GM21529 (cell line): ENCODE measurements at regions not wholly inside any gene's neighbourhood (a gene's known extent, or its start where the extent isn't known, plus 50 kb on each side); places are given as distances from the start of the nearest gene placed in this dataset.

Experiments
- ATAC-seq: cut with Tn5 transposase; IDR thresholded peaks from one replicate; pipeline ENCODE4 v1.9.1; 2021; ENCODE audit not compliant: unreplicated experiment

GRCh38 chr5:4855880-4856279 is 284.2 kb upstream of the ADAMTS16 start:
- ATAC-seq, result no peak

- no peak for ATAC-seq
Measured at GRCh38 chr5:4857761-4858160, 282.4 kb upstream of the ADAMTS16 start.

GRCh38 chr5:4859500-4860235 is 280.5 kb upstream of the ADAMTS16 start:
- ATAC-seq, result no peak

- no peak for ATAC-seq
Measured at GRCh38 chr5:4860631-4861030, 279.5 kb upstream of the ADAMTS16 start.

GRCh38 chr5:4862500-4862899 is 277.6 kb upstream of the ADAMTS16 start:
- no peak for ATAC-seq

GRCh38 chr5:4866131-4866659 is 273.9 kb upstream of the ADAMTS16 start:
- no peak for ATAC-seq

- ATAC-seq, result no peak
Measured at GRCh38 chr5:4866817-4867216, 273.3 kb upstream of the ADAMTS16 start.

- ATAC-seq, result no peak
Measured at GRCh38 chr5:4868140-4868735, 271.9 kb upstream of the ADAMTS16 start.

- no peak for ATAC-seq
Measured at GRCh38 chr5:4873652-4874051, 266.5 kb upstream of the ADAMTS16 start.

- ATAC-seq, result no peak
Measured at GRCh38 chr5:4874097-4874496, 266.0 kb upstream of the ADAMTS16 start.

GRCh38 chr5:4875942-4876341 is 264.2 kb upstream of the ADAMTS16 start:
- ATAC-seq, result no peak

- ATAC-seq, result no peak
Measured at GRCh38 chr5:4876804-4877203, 263.3 kb upstream of the ADAMTS16 start.

- no peak for ATAC-seq
Measured at GRCh38 chr5:4877579-4877978, 262.6 kb upstream of the ADAMTS16 start.

GRCh38 chr5:4879075-4879474 is 261.1 kb upstream of the ADAMTS16 start:
- ATAC-seq, result no peak

GRCh38 chr5:4879693-4880303 is 260.3 kb upstream of the ADAMTS16 start:
- ATAC-seq, result peak; percentile 76

- no peak for ATAC-seq
Measured at GRCh38 chr5:4880304-4880741, 259.8 kb upstream of the ADAMTS16 start.

GRCh38 chr5:4881366-4882002 is 258.6 kb upstream of the ADAMTS16 start:
- ATAC-seq, result no peak

GRCh38 chr5:4882186-4882585 is 257.9 kb upstream of the ADAMTS16 start:
- no peak for ATAC-seq

- no peak for ATAC-seq
Measured at GRCh38 chr5:4883360-4883759, 256.8 kb upstream of the ADAMTS16 start.

GRCh38 chr5:4893063-4893744 is 246.9 kb upstream of the ADAMTS16 start:
- no peak for ATAC-seq

- no peak for ATAC-seq
Measured at GRCh38 chr5:4896328-4896727, 243.8 kb upstream of the ADAMTS16 start.
